ENCODE measurements at regions not wholly inside any gene's neighbourhood (a gene's known extent, or its start where the extent isn't known, plus 50 kb on each side); places are given as distances from the start of the nearest gene placed in this dataset.

GRCh38 chr3:154926721-154927120 is 153.4 kb upstream of the MME start:
- TF ChIP-seq, protein P1, sequence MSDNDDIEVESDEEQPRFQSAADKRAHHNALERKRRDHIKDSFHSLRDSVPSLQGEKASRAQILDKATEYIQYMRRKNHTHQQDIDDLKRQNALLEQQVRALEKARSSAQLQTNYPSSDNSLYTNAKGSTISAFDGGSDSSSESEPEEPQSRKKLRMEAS (IDR thresholded peaks at IDR 0.05) = no peak
- TF ChIP-seq TAF1 (IDR thresholded peaks at IDR 0.05; ENCODE audit: low read depth) (no peak), EGR1 (IDR thresholded peaks at IDR 0.05) (no peak), RAD21 (IDR thresholded peaks at IDR 0.05; ENCODE audit: low read depth) (no peak), CEBPB (IDR thresholded peaks at IDR 0.05) (no peak), EP300 (IDR thresholded peaks at IDR 0.05; ENCODE audit: borderline replicate concordance) (no peak), CREB1 (IDR thresholded peaks at IDR 0.05; ENCODE audit: low read depth) (no peak), FOXM1 (IDR thresholded peaks at IDR 0.05; ENCODE audit: borderline replicate concordance, low read depth) (no peak)
- TF ChIP-seq, protein P2, sequence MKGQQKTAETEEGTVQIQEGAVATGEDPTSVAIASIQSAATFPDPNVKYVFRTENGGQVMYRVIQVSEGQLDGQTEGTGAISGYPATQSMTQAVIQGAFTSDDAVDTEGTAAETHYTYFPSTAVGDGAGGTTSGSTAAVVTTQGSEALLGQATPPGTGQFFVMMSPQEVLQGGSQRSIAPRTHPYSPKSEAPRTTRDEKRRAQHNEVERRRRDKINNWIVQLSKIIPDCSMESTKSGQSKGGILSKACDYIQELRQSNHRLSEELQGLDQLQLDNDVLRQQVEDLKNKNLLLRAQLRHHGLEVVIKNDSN (IDR thresholded peaks at IDR 0.05) = no peak
